A204.1 (cell line): ENCODE measurements at regions not wholly inside any gene's neighbourhood (a gene's known extent, or its start where the extent isn't known, plus 50 kb on each side); places are given as distances from the start of the nearest gene placed in this dataset.
"Not testable (repeated sequence)": the region's sequence is repeated elsewhere in the genome, so short reads cannot be mapped to it uniquely, and the experiment has no call there.

Experiments used
- FAIRE-seq: peaks from 2 replicates; lab custom pipeline; 2012; peaks lifted over from hg19 to GRCh38; lab: Jason Lieb, UNC

DNA sequence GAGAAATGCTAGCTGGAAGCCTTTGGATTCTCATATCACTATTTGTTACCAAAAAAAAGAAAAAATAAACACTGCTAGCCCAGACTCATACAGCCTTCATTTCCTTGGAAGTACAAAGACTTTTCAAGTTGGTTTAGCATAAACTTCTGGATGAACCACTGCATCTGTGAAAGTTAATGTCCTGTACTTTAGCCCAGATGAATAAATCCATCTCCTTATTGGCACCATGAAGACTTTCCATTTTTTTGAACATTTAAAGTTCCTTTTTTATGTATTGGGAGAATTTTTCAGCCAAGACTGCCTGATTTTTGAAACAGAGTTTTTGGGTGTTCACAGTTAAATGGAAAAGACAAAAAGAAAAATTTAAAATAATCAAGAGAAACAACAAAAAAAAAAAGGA, 184.0 kb upstream of the C1orf87 start:
- FAIRE-seq, result no peak

- no peak for FAIRE-seq
Measured at GRCh38 chr1:60255565-60255964, 182.0 kb upstream of the C1orf87 start.

DNA sequence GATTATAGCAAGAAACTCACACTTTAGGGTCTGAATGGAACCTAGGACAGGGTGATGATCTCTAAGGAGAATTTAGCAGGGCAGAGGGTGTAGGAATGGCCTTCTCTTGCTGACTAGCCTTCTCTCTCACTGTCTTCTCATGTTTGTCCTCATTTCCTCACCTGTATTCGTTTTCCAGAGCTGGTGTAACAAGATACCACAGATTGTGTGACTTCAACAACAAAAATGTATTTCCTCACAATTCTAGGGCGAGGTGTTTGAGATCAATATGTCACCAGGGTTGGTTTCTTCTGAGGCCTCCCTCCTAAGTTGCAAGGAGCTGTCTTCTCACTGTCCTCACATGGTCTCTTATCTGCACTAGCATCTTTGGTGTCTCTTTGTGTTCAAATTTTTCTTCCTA, 177.9 kb upstream of the C1orf87 start:
- FAIRE-seq, result no peak

DNA sequence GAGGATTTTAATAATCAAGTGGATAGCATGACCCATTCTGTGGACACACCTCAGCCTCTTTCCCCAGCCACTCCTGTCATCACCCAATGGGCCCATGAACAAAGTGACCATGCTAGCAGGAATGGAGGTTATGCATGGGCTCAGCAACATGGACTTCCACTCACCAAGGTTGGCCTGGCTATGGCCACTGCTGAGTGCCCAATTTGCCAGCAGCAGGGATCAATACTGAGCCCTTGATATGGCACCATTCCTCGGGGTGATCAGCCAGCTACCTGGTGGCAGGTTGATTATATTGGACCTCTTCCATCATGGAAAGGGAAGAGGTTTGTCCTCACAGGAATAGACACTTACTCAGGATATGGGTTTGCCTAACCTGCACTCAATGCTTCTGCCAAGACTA, 173.9 kb upstream of the C1orf87 start:
- not testable (repeated sequence) for FAIRE-seq

DNA sequence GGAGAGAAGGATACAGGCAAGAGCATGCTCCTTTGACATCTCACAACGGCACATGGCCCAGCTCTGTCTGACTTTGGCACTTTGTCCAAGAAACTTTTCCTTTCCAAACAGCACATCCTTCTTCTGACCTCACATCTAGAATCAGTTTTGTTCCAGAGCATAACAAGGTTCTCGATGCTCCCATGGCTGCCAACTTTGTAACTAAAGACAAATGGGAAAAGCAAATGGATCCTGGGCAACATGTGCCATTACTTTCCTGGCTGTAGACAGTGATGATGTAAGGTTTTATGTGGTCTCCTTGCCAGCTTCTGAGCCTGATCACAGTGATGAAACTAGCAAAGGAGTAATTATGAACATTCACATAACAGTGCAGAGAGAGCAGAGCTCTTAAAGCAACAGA, 171.8 kb upstream of the C1orf87 start:
- no peak for FAIRE-seq

DNA sequence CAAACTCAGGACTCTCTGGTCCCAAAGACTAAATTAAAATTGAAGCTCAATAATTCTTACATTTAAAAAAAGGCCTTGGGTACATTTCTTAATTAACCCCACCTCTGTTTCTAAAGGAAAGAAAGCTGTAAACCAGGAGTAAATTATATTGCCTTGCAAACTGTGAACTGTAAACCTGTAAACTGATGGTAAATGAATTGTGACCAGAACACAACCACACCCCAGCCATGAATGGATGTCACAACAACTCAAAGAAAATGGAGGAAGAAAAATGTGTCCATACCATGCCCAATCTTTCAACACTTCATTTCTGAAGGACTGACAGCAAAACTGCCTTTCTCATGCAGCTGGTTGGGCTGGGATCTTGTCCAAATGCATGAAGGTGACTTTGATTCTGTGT, 171.3 kb upstream of the C1orf87 start:
- FAIRE-seq, result no peak

DNA sequence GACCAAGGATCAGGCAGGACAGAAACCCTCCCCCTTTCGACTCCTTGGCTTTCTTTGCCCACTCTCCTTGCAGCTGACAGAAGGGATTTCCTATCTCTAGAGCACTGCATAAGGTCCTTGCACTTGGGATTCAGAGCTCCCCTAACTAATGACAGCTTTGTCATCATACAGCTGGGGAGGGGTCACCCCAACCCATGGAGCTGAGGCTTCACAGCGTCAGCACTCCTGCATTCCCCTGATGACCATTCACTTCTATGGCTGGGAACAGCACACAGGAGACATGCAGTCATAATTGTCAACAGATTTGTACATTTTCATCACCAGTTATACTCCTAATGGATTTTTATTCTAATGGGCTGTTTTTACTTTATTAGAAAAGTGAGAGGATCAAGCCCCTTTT, 161.7 kb upstream of the C1orf87 start:
- no peak for FAIRE-seq

DNA sequence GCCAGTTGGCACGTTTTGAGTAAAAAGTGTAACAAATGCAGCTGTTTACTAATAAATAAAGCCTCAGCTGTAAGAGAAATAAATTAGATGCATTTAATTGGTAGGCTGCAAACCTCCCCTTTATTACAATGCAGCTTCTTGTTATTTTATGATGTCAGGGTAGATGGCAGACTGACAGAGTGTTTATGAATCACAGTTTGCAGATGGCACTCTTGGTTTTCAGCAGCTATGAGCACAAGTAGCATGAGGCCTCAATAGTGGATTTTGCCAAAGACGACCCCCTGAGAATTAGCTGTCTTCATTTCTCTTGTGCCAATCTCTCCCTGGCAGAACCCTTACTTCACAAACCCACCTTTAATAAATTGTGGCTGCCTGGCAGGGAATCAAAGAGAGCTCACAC, 161.2 kb upstream of the C1orf87 start:
- no peak for FAIRE-seq

DNA sequence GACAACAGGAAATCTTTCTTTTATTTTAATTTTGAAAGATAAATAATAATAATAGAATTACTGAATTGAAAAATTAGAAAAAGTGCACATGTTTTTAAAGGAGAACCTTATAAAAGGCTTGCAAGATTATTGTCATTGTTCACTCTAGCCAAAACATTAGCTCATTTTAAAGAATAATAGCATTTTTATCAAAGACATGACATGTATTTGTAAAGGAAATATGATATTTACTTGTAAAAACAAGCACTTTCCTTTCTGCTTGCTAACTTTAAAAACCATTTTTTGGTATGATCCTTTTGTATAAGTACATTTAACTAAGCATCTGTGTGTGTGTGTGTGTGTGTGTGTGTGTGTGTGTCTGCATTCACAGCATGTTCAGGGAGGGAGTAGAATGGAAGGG, 156.3 kb upstream of the C1orf87 start:
- FAIRE-seq, result no peak

- no peak for FAIRE-seq
Measured at GRCh38 chr1:60228041-60228491, 154.5 kb upstream of the C1orf87 start.

DNA sequence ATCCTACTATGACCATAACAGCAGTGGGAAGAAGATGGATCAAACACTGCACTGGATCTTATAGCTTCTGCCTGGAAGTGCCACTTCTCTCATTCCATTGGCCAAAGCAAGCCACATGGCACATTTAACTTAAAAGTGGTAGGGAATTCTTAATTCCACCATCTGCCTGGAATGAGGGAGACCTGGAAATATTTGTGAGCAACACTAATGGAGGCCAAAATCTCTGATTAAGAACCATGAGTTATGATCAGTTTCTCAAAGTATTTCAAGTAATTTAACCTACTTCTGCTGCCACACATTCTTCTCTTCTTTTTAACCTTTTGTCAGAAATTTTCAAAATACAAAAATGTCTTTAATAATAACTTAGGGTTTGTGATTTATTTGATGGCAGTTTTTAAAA, 154.0 kb upstream of the C1orf87 start:
- FAIRE-seq, result no peak

- no peak for FAIRE-seq
Measured at GRCh38 chr1:60225486-60225885, 151.9 kb upstream of the C1orf87 start.

DNA sequence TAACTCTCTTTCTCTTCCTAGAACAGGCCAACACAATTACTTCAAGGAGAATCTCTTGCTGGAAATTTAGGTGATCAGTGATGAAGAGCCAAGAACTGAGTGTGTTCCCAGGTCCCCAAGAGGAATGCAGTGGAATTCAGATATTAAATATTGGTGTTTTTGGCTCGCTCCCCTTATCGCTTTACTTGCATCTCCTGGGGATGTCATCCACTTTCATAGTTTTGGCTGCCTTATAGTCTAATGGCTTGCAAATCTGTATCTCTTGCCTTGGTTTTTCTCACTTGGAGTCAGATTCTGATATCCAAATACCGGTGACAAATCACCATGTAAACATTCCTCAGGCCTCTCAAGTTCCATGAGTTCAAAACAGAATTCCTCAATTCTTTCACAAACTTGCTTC, 151.0 kb upstream of the C1orf87 start:
- FAIRE-seq, result no peak

- no peak for FAIRE-seq
Measured at GRCh38 chr1:60223158-60223557, 149.6 kb upstream of the C1orf87 start.

- no peak for FAIRE-seq
Measured at GRCh38 chr1:60222360-60223115, 149.0 kb upstream of the C1orf87 start.

DNA sequence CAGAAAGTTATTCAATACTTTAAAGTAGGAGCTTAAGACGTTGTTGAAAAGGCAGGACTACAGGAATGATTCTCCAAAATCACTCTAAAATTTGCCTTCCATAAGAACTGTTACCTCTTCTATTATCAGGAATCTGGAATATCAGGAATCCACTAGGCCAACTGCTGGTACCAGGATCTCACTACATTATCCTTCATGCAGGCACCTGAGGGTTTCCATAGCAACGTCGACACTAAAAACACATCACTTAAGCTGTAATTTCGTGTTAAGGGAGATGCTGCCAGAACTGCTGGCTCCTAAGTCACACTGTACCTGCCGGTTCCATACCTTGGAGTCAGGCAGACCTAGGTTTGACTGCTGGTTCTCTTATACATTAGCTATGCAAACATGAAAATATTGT, 139.7 kb upstream of the C1orf87 start:
- FAIRE-seq, result no peak

- FAIRE-seq, result no peak
Measured at GRCh38 chr1:60196026-60196425, 122.5 kb upstream of the C1orf87 start.

DNA sequence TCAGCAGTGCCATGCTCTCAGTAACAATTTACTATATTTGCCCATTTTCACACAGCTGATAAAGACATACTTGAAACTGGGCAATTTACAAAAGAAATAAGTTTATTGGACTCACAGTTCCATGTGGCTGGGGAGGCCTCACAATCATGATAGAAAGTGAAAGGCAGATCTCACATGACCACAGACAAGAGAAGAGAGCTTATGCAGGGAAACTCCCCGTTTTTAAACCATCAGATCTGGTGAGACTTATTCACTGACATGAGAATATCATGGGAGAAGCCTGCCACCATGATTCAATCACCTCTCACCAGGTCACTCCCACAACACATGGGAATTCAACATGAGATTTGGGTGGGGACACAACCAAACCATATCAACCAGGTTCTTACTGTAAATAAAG, 112.1 kb upstream of the C1orf87 start:
- FAIRE-seq, result no peak

GRCh38 chr1:60184521-60184920, 111.0 kb upstream of the C1orf87 start:
- no peak for FAIRE-seq

DNA sequence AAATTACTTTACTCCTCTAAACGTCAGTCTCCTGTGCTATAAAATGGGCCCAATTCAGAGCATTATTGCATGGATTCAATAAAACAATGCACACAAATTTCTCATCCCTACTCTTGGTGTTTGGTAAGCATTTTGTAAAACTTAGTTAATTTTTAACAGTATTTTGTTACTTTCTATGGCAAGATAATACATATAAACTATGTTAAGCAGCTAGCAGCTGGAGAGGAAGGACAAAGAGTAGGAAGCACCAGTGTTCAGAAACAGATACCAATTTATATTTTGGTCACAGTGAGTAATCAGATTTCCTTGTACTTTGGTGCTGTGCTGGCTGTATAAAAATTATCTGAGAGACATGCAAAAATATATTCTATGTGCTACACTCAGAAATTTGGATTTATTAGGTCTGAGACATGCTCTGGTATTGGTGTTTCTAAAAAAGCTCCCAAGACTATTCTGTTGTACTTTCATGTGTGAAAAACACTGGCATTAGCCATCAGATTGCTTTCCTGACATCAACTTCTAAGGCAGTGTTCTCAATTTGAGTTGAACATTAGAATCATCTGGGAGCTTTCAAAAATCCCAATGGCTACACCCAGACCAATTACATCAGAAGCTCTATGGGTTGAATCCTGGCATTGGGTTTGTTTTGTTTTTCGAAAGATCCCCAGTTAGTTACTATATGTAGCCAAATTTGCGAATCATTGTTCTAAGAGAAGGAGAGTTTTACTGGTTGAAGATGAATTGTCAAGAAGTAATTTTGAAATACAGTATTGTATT, 100.3 kb upstream of the C1orf87 start:
- FAIRE-seq, result no peak

GRCh38 chr1:60173006-60173405, 99.4 kb upstream of the C1orf87 start:
- no peak for FAIRE-seq

GRCh38 chr1:60171801-60172200, 98.2 kb upstream of the C1orf87 start:
- no peak for FAIRE-seq

DNA sequence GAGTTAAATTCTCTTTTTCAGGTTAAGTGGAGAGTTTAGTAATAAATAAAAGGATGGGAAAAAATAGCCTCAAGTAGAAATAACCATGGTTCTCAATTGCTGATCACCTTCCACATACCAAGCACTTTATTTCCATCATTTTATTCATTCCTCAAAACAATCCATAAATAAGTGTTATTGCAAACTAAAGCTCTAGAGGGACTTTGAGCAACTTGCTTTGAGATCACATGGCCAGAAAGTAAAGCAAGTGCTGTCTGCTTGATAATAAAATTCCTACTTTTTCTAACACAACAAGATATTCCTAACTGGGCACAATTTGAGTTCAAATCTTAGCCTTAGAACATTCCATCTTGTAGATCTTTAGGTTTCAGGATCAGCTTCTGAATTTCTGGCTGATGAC, 97.1 kb upstream of the C1orf87 start:
- no peak for FAIRE-seq

GRCh38 chr1:60169206-60169605, 95.6 kb upstream of the C1orf87 start:
- FAIRE-seq, result no peak
